ENCODE measurements at regions not wholly inside any gene's neighbourhood (a gene's known extent, or its start where the extent isn't known, plus 50 kb on each side); places are given as distances from the start of the nearest gene placed in this dataset.

DNA sequence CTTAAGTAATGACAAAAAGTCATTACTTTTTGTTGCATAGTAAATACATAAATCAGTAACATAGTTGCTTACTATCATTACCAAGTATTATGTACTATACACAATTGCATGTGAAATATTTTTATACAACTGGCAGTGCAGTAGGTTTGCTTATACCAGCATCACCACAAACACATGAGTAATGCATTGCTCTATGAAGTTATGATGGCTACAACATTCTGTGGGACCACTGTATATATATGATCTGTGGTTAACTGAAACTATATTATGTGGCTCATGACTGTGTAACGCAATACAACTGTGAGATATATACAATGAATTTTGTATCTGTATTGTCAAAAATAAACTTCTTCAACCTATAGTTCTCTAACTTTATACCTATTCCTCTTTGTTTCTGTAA, 113.7 kb upstream of the RBMS3 start:
- H3K79me1 ChIP-seq (ENCODE audit: low read depth, low read length), result no peaks in the 10 kb centered on the region
- H3K4ac ChIP-seq (replicated peaks; ENCODE audit: insufficient read length, low read depth, low read length), result no peak overlapping the region
- no peak overlapping the region for H2BK5ac ChIP-seq (ENCODE audit: low read depth, low read length)
- no peak for DNase-seq (ENCODE audit: low read depth in 1 of 2, low spot score in 2 of 2)
- no peak overlapping the region for H2AFZ ChIP-seq (ENCODE audit: low read length)
- no peaks in the 10 kb centered on the region for H3K9me3 ChIP-seq (ENCODE audit: insufficient read depth in 2 of 2, low read depth in 1 of 2, low read length in 1 of 2)
- H3K23me2 ChIP-seq (ENCODE audit: low read depth, low read length), result no peaks in the 10 kb centered on the region
- no peaks in the 10 kb centered on the region; a peak in 1 of 7 replicates for H3K4me1 ChIP-seq (replicated peaks in 1 of 4; ENCODE audit: control insufficient read depth in 3 of 4, insufficient read depth in 4 of 4, low read length in 3 of 4)
- H3K27ac ChIP-seq (ENCODE audit: low read depth, low read length), result no peak overlapping the region
- no peak for TF ChIP-seq TAF1 (IDR thresholded peaks at IDR 0.05; ENCODE audit: low read depth, low read length)
- TF ChIP-seq RXRA (IDR thresholded peaks at IDR 0.05; ENCODE audit: insufficient read depth, low read depth, low read length), result no peak
- TF ChIP-seq SUZ12 (IDR thresholded peaks at IDR 0.05; ENCODE audit: low read length), result no peak
- no peak for TF ChIP-seq SP2 (IDR thresholded peaks at IDR 0.05; ENCODE audit: low read length)
- no peak for TF ChIP-seq SRF (IDR thresholded peaks at IDR 0.05; ENCODE audit: low read depth, low read length)
- TF ChIP-seq RAD21 (IDR thresholded peaks at IDR 0.05 in 1 of 2, conservative IDR thresholded peaks at IDR 0.05 in 1 of 2; ENCODE audit: low read depth in 2 of 2, low read length in 2 of 2), result no peak
- TF ChIP-seq TCF12 (IDR thresholded peaks at IDR 0.05; ENCODE audit: low read depth, low read length), result no peak
- no peaks in the 10 kb centered on the region for H4K20me1 ChIP-seq (replicated peaks in 1 of 2; ENCODE audit: control insufficient read depth in 1 of 2, insufficient read depth in 2 of 2, low read length in 2 of 2)
- no peaks in the 10 kb centered on the region for H3K27me3 ChIP-seq (replicated peaks in 1 of 4; ENCODE audit: control insufficient read depth in 3 of 4, extremely low read depth in 1 of 4, insufficient read depth in 3 of 4, low read length in 3 of 4)
- 90% methylated on average over 1 of the region's 1 CpG; no CpG with 5 or more reads in 1 of the 2 experiments for WGBS, 2 experiments (ENCODE audit: extremely low coverage in 1 of 2, insufficient coverage in 1 of 2, insufficient read length in 1 of 2, insufficient replicate concordance in 2 of 2, low coverage in 1 of 2, low lambda C conversion rate in 2 of 2, missing lambda C conversion rate in 1 of 2)
- ChIA-PET POLR2A (ENCODE audit: partially characterized antibody) (no interaction called here), CTCF (ENCODE audit: partially characterized antibody) (interaction anchor here (0.9 kb wide), 1 partner anchor 9 kb away, joined by 4 read pairs; no protein-coding TSS in a partner anchor)
- no peak overlapping the region for H2BK20ac ChIP-seq (ENCODE audit: low read length)
- no peaks in the 10 kb centered on the region for H3K36me3 ChIP-seq (ENCODE audit: control insufficient read depth in 2 of 4, insufficient read depth in 4 of 4, low read length in 3 of 4)
- H3K79me2 ChIP-seq (ENCODE audit: control insufficient read depth in 1 of 2, insufficient read depth in 2 of 2, low read length in 2 of 2), result no peaks in the 10 kb centered on the region
- H2BK12ac ChIP-seq (ENCODE audit: low read depth, low read length), result no peak overlapping the region
- no peak overlapping the region for H2AK5ac ChIP-seq (ENCODE audit: low read depth, low read length)
- no peak overlapping the region for H3K14ac ChIP-seq (ENCODE audit: insufficient read length)
- H4K5ac ChIP-seq (ENCODE audit: insufficient read length, low read depth, low read length), result no peak overlapping the region
- H4K91ac ChIP-seq (replicated peaks; ENCODE audit: insufficient read length, low read length), result no peak overlapping the region
- FAIRE-seq, result no peak
- no peak overlapping the region for H3K9ac ChIP-seq (replicated peaks in 1 of 4; ENCODE audit: extremely low read depth in 1 of 4, low read depth in 3 of 4, low read length in 3 of 4)
- H3K4me2 ChIP-seq (ENCODE audit: insufficient read depth in 1 of 2, low read depth in 2 of 2, low read length in 2 of 2), result no peak overlapping the region
- no peak overlapping the region for H3K56ac ChIP-seq (replicated peaks; ENCODE audit: insufficient read length, low read depth, low read length)
- H2BK120ac ChIP-seq (replicated peaks; ENCODE audit: low read depth, low read length), result no peak overlapping the region
- no peak overlapping the region for H2BK15ac ChIP-seq (ENCODE audit: low read length)
- H3K18ac ChIP-seq (ENCODE audit: extremely low read depth, low read length), result no peak overlapping the region
- H3K4me3 ChIP-seq (ENCODE audit: extremely low read depth in 1 of 4, insufficient read depth in 2 of 4, low read depth in 3 of 4, low read length in 4 of 4), result no peak overlapping the region
- H3K23ac ChIP-seq (ENCODE audit: insufficient read length), result no peak overlapping the region
- no peak overlapping the region for H4K8ac ChIP-seq (ENCODE audit: extremely low read depth, insufficient read depth, low read length)

Data from H1 (cell line).